Smooth muscle cell (in vitro differentiated cells): ENCODE measurements at regions not wholly inside any gene's neighbourhood (a gene's known extent, or its start where the extent isn't known, plus 50 kb on each side); places are given as distances from the start of the nearest gene placed in this dataset.

Experiments used
- DNase-seq: peaks from one replicate; lab custom pipeline; 2025; ENCODE audit not compliant: unreplicated experiment; lab: John Stamatoyannopoulos, UW
- H2AFZ ChIP-seq: fragments of 200-600 bp; sonication (generic); 2 replicates; pipeline ENCODE4 v1.6.0; 2016; ENCODE audit warnings: antibody characterized with exemption, low read depth, mild to moderate bottlenecking
- H3F3A ChIP-seq: fragments of 200-600 bp; sonication (generic); 2 replicates; pipeline ENCODE4 v1.6.0; 2017; ENCODE audit warnings: antibody characterized with exemption, low read depth
- H3K27ac ChIP-seq: fragments of 200-600 bp; sonication (generic); 2 replicates; pipeline ENCODE4 v1.5.1; 2016; ENCODE audit warnings: low read depth, mild to moderate bottlenecking
- H3K27me3 ChIP-seq: fragments of 200-600 bp; sonication (generic); 2 replicates; pipeline ENCODE4 v1.6.1; 2016; ENCODE audit warnings: low read depth, mild to moderate bottlenecking
- H3K36me3 ChIP-seq: fragments of 200-600 bp; sonication (generic); 2 replicates; pipeline ENCODE4 v1.5.1; 2016; ENCODE audit warnings: low read depth
- H3K4me1 ChIP-seq: fragments of 200-600 bp; sonication (generic); 2 replicates; pipeline ENCODE4 v1.5.1; 2016; ENCODE audit warnings: low read depth
- H3K4me2 ChIP-seq: fragments of 200-600 bp; sonication (generic); 2 replicates; pipeline ENCODE4 v1.6.0; 2016; ENCODE audit warnings: mild to moderate bottlenecking
- H3K4me3 ChIP-seq: fragments of 200-600 bp; sonication (generic); 2 replicates; pipeline ENCODE4 v1.5.1; 2016; ENCODE audit warnings: mild to moderate bottlenecking
- H3K79me2 ChIP-seq: fragments of 200-600 bp; sonication (generic); 2 replicates; pipeline ENCODE4 v1.6.0; 2016; ENCODE audit warnings: low read depth, mild to moderate bottlenecking
- H3K9ac ChIP-seq: fragments of 200-600 bp; sonication (generic); 2 replicates; pipeline ENCODE4 v1.6.0; 2016; ENCODE audit warnings: low read depth
- H3K9me3 ChIP-seq: fragments of 200-600 bp; sonication (generic); replicated peaks from 2 replicates; pipeline ENCODE4 v1.5.1; 2016; ENCODE audit warnings: low read depth
- H4K20me1 ChIP-seq: fragments of 200-600 bp; sonication (generic); 2 replicates; pipeline ENCODE4 v1.6.0; 2016; ENCODE audit warnings: low read depth
- WGBS: methylation state at CpG from one replicate; pipeline ENCODE4 v1.1.7; 2016; ENCODE audit warnings: low lambda C conversion rate; 5-methylcytosine and 5-hydroxymethylcytosine counted together
- TF ChIP-seq, protein P1 (sequence below): fragments of 200-600 bp; sonication (generic); IDR thresholded peaks from 2 replicates; pipeline ENCODE4 v1.5.1; 2017; ENCODE audit warnings: borderline replicate concordance, mild to moderate bottlenecking, antibody characterized with exemption; ENCODE audit not compliant: insufficient read depth, poor library complexity, severe bottlenecking

DNA sequence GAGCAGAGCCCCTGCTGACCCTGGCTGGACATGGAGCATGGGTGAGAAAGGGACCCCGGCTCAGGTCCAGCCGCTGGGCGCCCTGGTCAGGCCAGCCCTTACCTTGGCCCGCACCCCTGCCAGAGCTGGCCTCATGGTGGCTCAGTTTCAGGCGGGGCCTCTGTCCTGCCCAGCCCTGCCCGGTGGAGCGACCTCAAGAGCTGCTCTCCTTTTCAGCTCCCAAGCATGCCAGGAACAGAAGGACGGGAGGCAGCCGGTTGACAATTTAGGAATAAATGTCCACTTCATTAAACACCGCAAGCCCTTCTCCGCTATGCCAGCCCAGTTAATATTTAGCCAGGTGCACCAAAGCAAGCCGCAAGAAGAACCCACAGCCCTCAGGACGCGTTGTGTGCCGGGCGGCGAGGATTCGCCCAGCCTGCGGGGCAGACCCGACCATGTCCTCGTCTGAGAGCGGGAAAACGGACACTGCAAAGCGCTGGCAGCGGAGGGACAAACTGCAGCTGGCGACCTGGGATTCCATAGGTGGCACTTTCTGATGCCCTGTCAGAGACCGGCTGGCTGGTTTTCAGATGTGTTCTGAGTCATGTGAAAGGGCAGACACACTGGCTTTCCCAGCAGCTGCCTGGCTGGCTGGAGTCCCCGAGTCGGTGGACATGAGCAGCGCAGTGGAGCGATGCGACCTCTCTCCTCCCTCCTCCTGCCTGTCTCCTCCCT is 221.9 kb downstream of the TTLL2 start:
- Histone ChIP-seq H3K36me3 (no peaks in the 10 kb centered on the region), H3K4me3 (no peak overlapping the region), H3K4me1 (no peaks in the 10 kb centered on the region), H3K79me2 (no peaks in the 10 kb centered on the region), H3K9me3 (no peaks in the 10 kb centered on the region), H3K27ac (no peak overlapping the region), H3F3A (peaks cover 6% of the 10 kb centered on the region), H3K27me3 (no peaks in the 10 kb centered on the region), H4K20me1 (no peaks in the 10 kb centered on the region), H3K4me2 (no peak overlapping the region), H2AFZ (no peak overlapping the region), H3K9ac (no peak overlapping the region)
- 94% methylated on average over 31 of the region's 32 CpGs for WGBS
- TF ChIP-seq, protein P1, sequence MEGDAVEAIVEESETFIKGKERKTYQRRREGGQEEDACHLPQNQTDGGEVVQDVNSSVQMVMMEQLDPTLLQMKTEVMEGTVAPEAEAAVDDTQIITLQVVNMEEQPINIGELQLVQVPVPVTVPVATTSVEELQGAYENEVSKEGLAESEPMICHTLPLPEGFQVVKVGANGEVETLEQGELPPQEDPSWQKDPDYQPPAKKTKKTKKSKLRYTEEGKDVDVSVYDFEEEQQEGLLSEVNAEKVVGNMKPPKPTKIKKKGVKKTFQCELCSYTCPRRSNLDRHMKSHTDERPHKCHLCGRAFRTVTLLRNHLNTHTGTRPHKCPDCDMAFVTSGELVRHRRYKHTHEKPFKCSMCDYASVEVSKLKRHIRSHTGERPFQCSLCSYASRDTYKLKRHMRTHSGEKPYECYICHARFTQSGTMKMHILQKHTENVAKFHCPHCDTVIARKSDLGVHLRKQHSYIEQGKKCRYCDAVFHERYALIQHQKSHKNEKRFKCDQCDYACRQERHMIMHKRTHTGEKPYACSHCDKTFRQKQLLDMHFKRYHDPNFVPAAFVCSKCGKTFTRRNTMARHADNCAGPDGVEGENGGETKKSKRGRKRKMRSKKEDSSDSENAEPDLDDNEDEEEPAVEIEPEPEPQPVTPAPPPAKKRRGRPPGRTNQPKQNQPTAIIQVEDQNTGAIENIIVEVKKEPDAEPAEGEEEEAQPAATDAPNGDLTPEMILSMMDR = no peak
- no peak for DNase-seq

DNA sequence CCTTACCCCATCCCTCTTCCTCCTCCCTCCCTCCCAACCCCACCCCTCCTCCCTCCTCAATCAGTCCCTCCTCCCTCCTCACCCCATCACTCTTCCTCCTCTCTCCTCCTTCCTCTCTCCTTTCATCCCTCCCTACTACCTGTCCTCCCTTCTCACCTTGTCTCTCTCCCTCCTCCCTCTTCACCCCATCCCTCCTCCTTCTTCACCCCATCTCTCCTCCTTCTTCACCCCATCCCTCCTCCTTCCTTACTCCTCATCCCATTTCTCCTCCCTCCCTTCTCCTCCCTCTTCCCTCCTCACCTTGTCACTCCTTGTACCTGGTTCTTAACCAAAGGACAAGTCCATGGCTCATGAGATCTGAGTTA is 222.4 kb downstream of the TTLL2 start:
- H3K9ac ChIP-seq = no peak overlapping the region
- no peaks in the 10 kb centered on the region for H3K27me3 ChIP-seq
- H3K4me1 ChIP-seq = no peaks in the 10 kb centered on the region
- H3K4me3 ChIP-seq = no peak overlapping the region
- H2AFZ ChIP-seq = no peak overlapping the region
- TF ChIP-seq, protein P1 = no peak
- H3K27ac ChIP-seq = no peak overlapping the region
- H3K79me2 ChIP-seq = no peaks in the 10 kb centered on the region
- peaks cover 6% of the 10 kb centered on the region for H3F3A ChIP-seq
- DNase-seq = no peak
- H3K9me3 ChIP-seq = no peaks in the 10 kb centered on the region
- H3K4me2 ChIP-seq = no peak overlapping the region
- no peaks in the 10 kb centered on the region for H3K36me3 ChIP-seq
- no peaks in the 10 kb centered on the region for H4K20me1 ChIP-seq

DNA sequence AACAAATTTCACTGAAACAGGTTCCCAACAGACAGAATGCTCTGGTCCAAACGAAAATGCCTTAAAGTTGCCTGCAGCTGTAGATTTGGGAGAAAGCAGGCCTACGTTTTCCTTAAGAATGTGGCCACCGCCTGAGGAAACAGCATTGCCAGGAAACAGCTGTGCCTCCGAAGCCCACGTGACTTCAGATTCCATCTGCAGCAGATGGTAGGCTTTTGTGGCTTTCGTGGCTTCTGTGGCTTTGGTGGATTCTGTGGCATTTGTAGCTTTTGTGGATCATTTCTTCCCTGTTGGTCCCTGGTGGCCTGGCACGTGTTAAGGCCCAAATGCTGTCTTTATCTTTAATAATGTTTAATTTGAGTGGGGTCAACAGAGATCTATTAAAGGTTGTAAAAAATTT is 222.9 kb downstream of the TTLL2 start:
- Histone ChIP-seq H3K27ac (no peak overlapping the region), H3K4me1 (no peaks in the 10 kb centered on the region), H3K4me2 (no peak overlapping the region), H3K4me3 (no peak overlapping the region), H4K20me1 (no peaks in the 10 kb centered on the region), H3K9ac (no peak overlapping the region), H3K36me3 (no peaks in the 10 kb centered on the region), H3K79me2 (no peaks in the 10 kb centered on the region), H3K27me3 (no peaks in the 10 kb centered on the region), H3F3A (peaks cover 6% of the 10 kb centered on the region), H3K9me3 (no peaks in the 10 kb centered on the region), H2AFZ (no peak overlapping the region)
- TF ChIP-seq, protein P1 = no peak
- no peak for DNase-seq
- 46% methylated on average over 7 of the region's 7 CpGs for WGBS

DNA sequence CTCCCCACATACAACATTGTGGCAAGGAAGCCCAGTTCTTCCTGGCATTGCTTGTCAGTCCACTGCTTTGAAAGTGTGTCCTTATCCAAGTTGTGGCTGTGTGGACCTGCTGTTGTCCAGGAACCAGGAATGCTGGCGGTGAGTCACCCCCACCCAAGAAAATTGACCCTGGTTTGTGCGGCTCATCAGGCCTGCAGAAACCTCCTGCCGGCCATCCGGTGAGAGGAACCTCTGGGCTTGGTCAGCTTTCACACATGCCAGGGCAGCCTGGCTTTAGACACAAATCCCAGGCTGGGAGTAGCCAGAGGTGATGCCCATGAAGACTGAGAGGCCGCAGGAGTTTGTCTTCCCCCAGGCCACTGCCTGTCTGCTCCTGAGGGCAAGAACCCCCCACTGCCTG is 223.6 kb downstream of the TTLL2 start:
- H3F3A ChIP-seq = peaks cover 5% of the 10 kb centered on the region
- H2AFZ ChIP-seq = no peak overlapping the region
- no peaks in the 10 kb centered on the region for H3K27me3 ChIP-seq
- no peak overlapping the region for H3K4me3 ChIP-seq
- no peaks in the 10 kb centered on the region for H3K4me1 ChIP-seq
- H3K36me3 ChIP-seq = no peaks in the 10 kb centered on the region
- no peaks in the 10 kb centered on the region for H3K9me3 ChIP-seq
- no peaks in the 10 kb centered on the region for H3K79me2 ChIP-seq
- DNase-seq = no peak
- H3K27ac ChIP-seq = no peak overlapping the region
- H3K9ac ChIP-seq = no peak overlapping the region
- H4K20me1 ChIP-seq = no peaks in the 10 kb centered on the region
- WGBS = 85% methylated on average over 5 of the region's 5 CpGs
- TF ChIP-seq, protein P1 = no peak
- no peak overlapping the region for H3K4me2 ChIP-seq
